Osteocyte (in vitro differentiated cells): ENCODE measurements at regions not wholly inside any gene's neighbourhood (a gene's known extent, or its start where the extent isn't known, plus 50 kb on each side); places are given as distances from the start of the nearest gene placed in this dataset.
"Not testable (repeated sequence)": the region's sequence is repeated elsewhere in the genome, so short reads cannot be mapped to it uniquely, and the experiment has no call there.

Source experiments
- DNase-seq: peaks from one replicate; pipeline ENCODE4 v3.0.0; 2021; ENCODE audit warnings: mixed read lengths; ENCODE audit not compliant: unreplicated experiment; ENCODE audit errors: extremely low spot score
- H3K27ac Mint-ChIP-seq: one replicate; pipeline ENCODE4 v1.8.0; 2021; ENCODE audit warnings: mild to moderate bottlenecking, mixed read lengths; ENCODE audit not compliant: unreplicated experiment
- H3K27me3 Mint-ChIP-seq: one replicate; pipeline ENCODE4 v1.8.0; 2021; ENCODE audit warnings: mixed read lengths; ENCODE audit not compliant: unreplicated experiment
- H3K36me3 Mint-ChIP-seq: one replicate; pipeline ENCODE4 v1.8.0; 2021; ENCODE audit warnings: mixed read lengths; ENCODE audit not compliant: unreplicated experiment
- H3K4me1 Mint-ChIP-seq: one replicate; pipeline ENCODE4 v1.8.0; 2021; ENCODE audit warnings: mixed read lengths; ENCODE audit not compliant: unreplicated experiment
- H3K4me3 Mint-ChIP-seq: one replicate; pipeline ENCODE4 v1.8.0; 2021; ENCODE audit warnings: mild to moderate bottlenecking, moderate library complexity, mixed read lengths; ENCODE audit not compliant: unreplicated experiment
- H3K9me3 Mint-ChIP-seq: one replicate; pipeline ENCODE4 v1.8.0; 2021; ENCODE audit warnings: mixed read lengths; ENCODE audit not compliant: unreplicated experiment
- CTCF ChIP-seq: fragments of 200-600 bp; sonication (generic); IDR thresholded peaks from 2 replicates; pipeline ENCODE4 v1.5.0; 2021; ENCODE audit warnings: antibody characterized with exemption, mild to moderate bottlenecking, moderate library complexity

DNA sequence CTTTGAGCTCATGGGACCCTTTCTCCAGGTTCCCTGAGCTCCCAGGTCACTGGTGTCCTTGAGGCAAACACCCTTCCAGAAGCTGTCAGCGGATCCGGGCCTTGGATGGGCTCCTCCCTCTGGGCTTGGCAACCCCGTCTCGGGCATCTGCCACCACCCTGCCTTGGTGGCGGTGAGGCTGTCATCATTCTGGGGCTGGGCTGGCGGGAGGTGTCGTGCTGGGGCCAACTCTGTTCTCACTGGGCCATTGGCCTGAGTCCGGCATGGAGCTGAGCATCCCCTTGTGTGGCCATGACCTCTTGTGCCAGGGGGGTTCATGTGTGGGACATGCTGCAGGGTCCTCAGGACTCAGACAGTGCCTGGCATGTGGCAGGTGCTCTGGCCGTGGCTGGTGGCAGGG, 197.6 kb downstream of the LAT start:
- TF ChIP-seq CTCF: no peak
- no peaks in the 10 kb centered on the region for H3K36me3 Mint-ChIP-seq
- no peaks in the 10 kb centered on the region for H3K27me3 Mint-ChIP-seq
- no peak overlapping the region for H3K4me3 Mint-ChIP-seq
- H3K27ac Mint-ChIP-seq: no peak overlapping the region
- peaks cover 3% of the 10 kb centered on the region for H3K4me1 Mint-ChIP-seq
- DNase-seq: no peak
- H3K9me3 Mint-ChIP-seq: no peaks in the 10 kb centered on the region

DNA sequence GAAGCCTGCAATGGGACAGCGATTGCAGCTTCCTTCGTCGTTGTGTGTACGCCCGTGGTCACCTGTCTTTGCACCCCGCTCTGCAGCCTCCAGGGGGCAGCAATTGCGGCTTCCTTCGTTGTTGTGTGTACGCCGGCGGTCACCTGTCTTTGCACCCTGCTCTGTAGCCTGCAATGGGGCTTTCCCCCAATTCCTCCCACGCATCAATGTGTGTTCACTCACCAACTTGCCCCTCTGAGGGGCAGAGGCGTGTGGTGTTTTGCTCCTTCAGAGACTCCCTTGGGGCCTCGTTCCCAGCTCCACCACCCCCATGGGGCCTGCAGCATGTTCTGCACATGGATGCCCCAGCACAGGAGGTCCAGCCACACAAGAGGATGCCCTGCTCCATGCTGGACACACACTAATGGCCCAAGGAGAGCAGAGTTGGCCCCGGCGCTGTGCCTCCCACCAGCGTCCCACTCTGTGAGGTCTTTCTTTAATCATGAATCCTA, 197.1 kb downstream of the LAT start:
- H3K4me3 Mint-ChIP-seq, H3K4me1 Mint-ChIP-seq, DNase-seq, H3K36me3 Mint-ChIP-seq, H3K9me3 Mint-ChIP-seq, H3K27me3 Mint-ChIP-seq, H3K27ac Mint-ChIP-seq: not testable (repeated sequence)

GRCh38 chr16:29181254-29181780, 196.5 kb downstream of the LAT start:
- H3K36me3 Mint-ChIP-seq, DNase-seq, H3K4me1 Mint-ChIP-seq, H3K27ac Mint-ChIP-seq, H3K9me3 Mint-ChIP-seq, H3K4me3 Mint-ChIP-seq, H3K27me3 Mint-ChIP-seq: not testable (repeated sequence)

DNA sequence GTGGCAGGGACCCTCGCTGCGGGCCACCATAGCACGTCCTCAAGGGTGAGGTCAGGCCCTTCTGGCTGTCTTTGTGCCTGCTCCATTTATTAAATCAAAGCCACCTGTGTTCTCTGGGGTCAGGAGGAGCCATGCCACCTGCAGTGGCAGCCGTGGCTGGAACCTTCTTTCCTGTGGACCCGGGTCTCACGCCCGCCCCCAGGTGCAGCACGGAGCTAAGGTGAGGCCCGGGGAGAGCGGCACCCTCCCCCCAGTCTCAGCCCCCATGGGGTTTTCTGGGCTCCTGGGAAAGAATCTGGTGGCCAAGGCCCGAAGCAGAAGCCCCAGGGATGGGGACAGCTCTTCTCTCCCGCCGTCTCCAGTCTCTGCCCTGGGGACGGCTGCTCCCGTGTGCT, 195.4 kb downstream of the LAT start:
- not testable (repeated sequence) for H3K27me3 Mint-ChIP-seq, H3K9me3 Mint-ChIP-seq, DNase-seq, H3K36me3 Mint-ChIP-seq, H3K4me1 Mint-ChIP-seq, H3K4me3 Mint-ChIP-seq, H3K27ac Mint-ChIP-seq

DNA sequence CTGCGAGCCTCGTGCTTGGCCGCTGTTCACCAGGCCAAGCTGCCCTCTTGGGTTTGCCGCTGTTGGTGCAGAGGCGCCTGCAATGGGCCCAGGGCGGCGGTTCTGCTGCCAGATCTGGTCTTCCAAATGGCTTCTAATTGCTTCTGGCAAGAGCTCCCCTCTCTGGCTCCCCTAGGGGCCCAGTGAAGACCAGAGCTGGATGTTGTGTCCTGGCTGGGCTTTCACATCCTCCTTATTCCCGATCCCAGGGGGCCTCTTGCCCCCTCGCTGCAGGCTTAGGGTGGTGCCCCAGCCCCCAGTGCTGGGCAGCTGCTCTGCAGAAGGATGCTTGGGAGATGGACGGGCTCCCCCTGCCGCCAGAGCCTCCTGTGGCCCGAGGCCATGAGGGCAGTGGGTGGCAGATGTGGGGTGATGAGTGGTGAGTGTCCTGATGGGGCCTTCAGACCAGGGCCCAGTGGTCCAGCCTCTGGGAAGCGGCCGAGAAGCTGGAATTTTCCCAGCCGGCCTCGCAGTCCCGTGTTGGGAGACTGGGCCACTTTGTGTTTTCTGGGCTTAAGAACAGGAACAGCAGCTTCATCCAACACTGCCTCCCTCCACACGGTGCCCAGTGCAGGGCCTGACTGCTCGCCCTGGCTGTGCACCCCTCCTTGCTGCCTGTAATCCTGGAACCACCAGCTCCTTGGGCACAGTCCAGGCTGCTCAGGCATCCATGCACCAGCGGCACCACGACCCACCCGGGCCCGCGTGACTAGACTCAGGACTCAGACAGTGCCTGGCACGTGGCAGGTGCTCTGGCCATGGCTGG, 194.8 kb downstream of the LAT start:
- DNase-seq, H3K4me1 Mint-ChIP-seq, H3K27ac Mint-ChIP-seq, H3K4me3 Mint-ChIP-seq, H3K36me3 Mint-ChIP-seq, H3K27me3 Mint-ChIP-seq, H3K9me3 Mint-ChIP-seq: not testable (repeated sequence)

GRCh38 chr16:29177888-29178726, 193.3 kb downstream of the LAT start:
- H3K27me3 Mint-ChIP-seq, H3K4me1 Mint-ChIP-seq, H3K36me3 Mint-ChIP-seq, H3K9me3 Mint-ChIP-seq, H3K27ac Mint-ChIP-seq, H3K4me3 Mint-ChIP-seq, DNase-seq: not testable (repeated sequence)

DNA sequence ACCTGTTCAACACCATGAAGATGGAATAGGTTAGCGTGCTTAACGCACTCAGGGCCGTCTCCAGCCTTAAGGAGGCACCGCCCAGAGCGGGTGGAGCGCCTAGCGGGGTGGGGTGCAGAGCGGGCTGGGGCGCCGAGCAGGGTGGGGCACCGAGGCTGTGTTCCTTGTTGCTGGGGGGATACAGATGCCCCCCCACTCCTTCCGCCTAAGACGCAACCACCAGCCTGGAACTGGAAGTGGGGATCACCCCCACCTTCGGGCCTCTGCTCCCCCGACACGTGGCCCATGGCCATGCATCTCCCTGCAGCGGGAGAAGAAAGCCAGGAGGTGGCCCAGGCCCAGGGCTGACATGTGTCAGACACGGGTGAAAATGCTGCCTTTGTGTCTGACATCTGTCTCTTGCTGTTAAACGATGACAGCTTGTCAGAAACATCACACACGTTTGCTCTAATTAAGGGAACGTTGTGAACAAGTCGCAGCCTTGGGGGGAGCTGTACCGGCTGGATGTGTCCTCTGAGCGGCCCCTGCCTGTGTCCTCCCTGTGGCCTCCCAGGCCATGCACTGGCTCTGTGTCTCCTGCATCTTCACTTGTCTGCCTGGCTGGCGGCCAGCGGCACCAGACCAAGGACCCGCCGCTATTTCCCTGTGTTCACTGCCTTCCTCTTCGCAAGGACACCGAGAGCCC, 192.5 kb downstream of the LAT start:
- DNase-seq, H3K4me3 Mint-ChIP-seq, H3K9me3 Mint-ChIP-seq, H3K36me3 Mint-ChIP-seq, H3K27me3 Mint-ChIP-seq, H3K4me1 Mint-ChIP-seq, H3K27ac Mint-ChIP-seq: not testable (repeated sequence)

GRCh38 chr16:29176822-29177202, 192.0 kb downstream of the LAT start:
- not testable (repeated sequence) for DNase-seq
- peaks cover 10% of the 10 kb centered on the region for H3K9me3 Mint-ChIP-seq

GRCh38 chr16:29176154-29176470, 191.3 kb downstream of the LAT start:
- not testable (repeated sequence) for H3K4me3 Mint-ChIP-seq, H3K4me1 Mint-ChIP-seq

More at GRCh38 chr16:29176822-29177202, 192.0 kb downstream of the LAT start:
- H3K36me3 Mint-ChIP-seq, H3K4me1 Mint-ChIP-seq, H3K27me3 Mint-ChIP-seq, H3K4me3 Mint-ChIP-seq, H3K27ac Mint-ChIP-seq: not testable (repeated sequence)

DNA sequence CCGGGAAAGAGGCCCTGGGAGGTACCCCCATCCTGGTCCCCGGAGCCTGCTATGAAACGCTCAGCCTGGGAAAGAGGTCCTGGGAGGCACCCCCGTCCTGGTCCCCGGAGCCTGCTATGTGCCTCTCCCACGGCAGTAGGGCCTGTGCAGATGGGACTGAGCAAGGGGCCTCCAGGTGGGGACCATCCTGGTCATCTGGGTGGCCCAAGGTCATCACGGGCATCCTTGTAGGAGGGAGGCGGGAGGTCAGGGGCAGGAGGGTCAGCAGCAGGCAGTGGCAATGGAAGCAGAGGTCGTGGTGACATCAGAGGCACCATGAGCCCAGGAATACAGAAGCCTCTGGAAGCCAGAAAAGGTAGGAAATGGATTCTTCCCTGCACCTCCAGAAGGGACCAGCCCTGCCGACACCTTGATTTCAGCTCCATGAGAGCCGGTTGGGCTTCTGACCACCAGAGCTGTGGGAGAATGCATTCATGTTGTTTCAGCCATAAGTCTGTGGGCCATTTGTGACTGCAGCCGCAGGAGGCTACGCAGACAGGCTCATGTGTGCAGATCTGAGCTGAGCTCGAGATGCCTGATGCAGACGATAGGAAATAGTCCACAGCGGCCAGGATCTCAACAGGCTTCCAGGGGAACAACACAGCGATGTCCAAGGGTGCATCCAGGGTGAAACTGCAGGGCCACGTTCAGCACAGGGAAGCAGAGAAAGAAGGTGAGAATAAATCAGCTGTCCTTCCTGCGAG, 190.7 kb downstream of the LAT start:
- not testable (repeated sequence) for H3K27ac Mint-ChIP-seq, H3K4me3 Mint-ChIP-seq, H3K4me1 Mint-ChIP-seq, H3K36me3 Mint-ChIP-seq, DNase-seq, H3K27me3 Mint-ChIP-seq
- H3K9me3 Mint-ChIP-seq: peaks cover 10% of the 10 kb centered on the region

More at GRCh38 chr16:29176154-29176470, 191.3 kb downstream of the LAT start:
- not testable (repeated sequence) for DNase-seq, H3K27me3 Mint-ChIP-seq, H3K27ac Mint-ChIP-seq, H3K36me3 Mint-ChIP-seq
- peaks cover 10% of the 10 kb centered on the region for H3K9me3 Mint-ChIP-seq
